Natural killer cell (primary cell): ENCODE measurements at regions not wholly inside any gene's neighbourhood (a gene's known extent, or its start where the extent isn't known, plus 50 kb on each side); places are given as distances from the start of the nearest gene placed in this dataset.

Experiments used
- ATAC-seq, 3 donors: fragments of 150-1000 bp in 2 of 3; fragments of 200-7000 bp in 1 of 3; cut with Tn5 transposase; 1 replicate in 1 of 3; 2 replicates in 2 of 3; pipeline ENCODE4 v1.10.0; 2021; ENCODE audit warnings: mild to moderate bottlenecking in 2 of 3, moderate library complexity in 2 of 3
- DNase-seq, 2 donors: peaks; one replicate each; pipeline versions ENCODE4 v3.0.0 to v3.0.0-alpha.2; 2013 to 2021; ENCODE audit warnings: mixed read lengths in 1 of 2
- H3K27ac ChIP-seq: one replicate; pipeline ENCODE4 v1.5.1; 2013; ENCODE audit warnings: mild to moderate bottlenecking, low read length
- H3K27me3 ChIP-seq: one replicate; pipeline ENCODE4 v1.6.1; 2013; ENCODE audit warnings: low read length; ENCODE audit not compliant: control insufficient read depth, insufficient read depth
- H3K36me3 ChIP-seq: one replicate; pipeline ENCODE4 v1.6.1; 2013; ENCODE audit warnings: low read length; ENCODE audit not compliant: control insufficient read depth, insufficient read depth
- H3K4me1 ChIP-seq: one replicate; pipeline ENCODE4 v1.6.1; 2013; ENCODE audit warnings: low read length; ENCODE audit not compliant: control insufficient read depth, insufficient read depth
- H3K4me3 ChIP-seq: one replicate; pipeline ENCODE4 v1.5.1; 2013; ENCODE audit warnings: low read length
- H3K9me3 ChIP-seq: one replicate; pipeline ENCODE4 v1.6.1; 2013; ENCODE audit warnings: low read length; ENCODE audit not compliant: control insufficient read depth, insufficient read depth
- H3K27ac Mint-ChIP-seq, 2 donors: one replicate each; pipeline ENCODE4 v1.8.0; 2022; ENCODE audit warnings: mild to moderate bottlenecking in 2 of 2, mixed read lengths in 2 of 2, moderate library complexity in 1 of 2
- H3K27me3 Mint-ChIP-seq, 2 donors: one replicate each; pipeline ENCODE4 v1.8.0; 2022; ENCODE audit warnings: low read depth in 2 of 2, mixed read lengths in 2 of 2
- H3K36me3 Mint-ChIP-seq: one replicate; pipeline ENCODE4 v1.8.0; 2022; ENCODE audit warnings: mixed read lengths
- H3K4me1 Mint-ChIP-seq, 2 donors: one replicate each; pipeline ENCODE4 v1.8.0; 2022; ENCODE audit warnings: mixed read lengths in 2 of 2
- H3K4me3 Mint-ChIP-seq: one replicate; pipeline ENCODE4 v1.8.0; 2022; ENCODE audit warnings: mild to moderate bottlenecking, moderate library complexity, mixed read lengths
- H3K9me3 Mint-ChIP-seq, 2 donors: one replicate each; pipeline ENCODE4 v1.8.0; 2022; ENCODE audit warnings: mixed read lengths in 2 of 2
- WGBS: methylation state at CpG from one replicate; pipeline ENCODE4 v1.1.7; 2013; ENCODE audit warnings: missing lambda C conversion rate; ENCODE audit not compliant: insufficient coverage; 5-methylcytosine and 5-hydroxymethylcytosine counted together
- intact Hi-C: fragments of 100-400 bp; cut with micrococcal nuclease; formaldehyde crosslinking; loops from one replicate; pipeline ENCODE4 v1.14.2; 2022
- TF ChIP-seq, protein P1 (sequence below): fragments of 200-600 bp; IDR thresholded peaks from one replicate; pipeline ENCODE4 v1.8.0; 2022; ENCODE audit warnings: antibody characterized with exemption

DNA sequence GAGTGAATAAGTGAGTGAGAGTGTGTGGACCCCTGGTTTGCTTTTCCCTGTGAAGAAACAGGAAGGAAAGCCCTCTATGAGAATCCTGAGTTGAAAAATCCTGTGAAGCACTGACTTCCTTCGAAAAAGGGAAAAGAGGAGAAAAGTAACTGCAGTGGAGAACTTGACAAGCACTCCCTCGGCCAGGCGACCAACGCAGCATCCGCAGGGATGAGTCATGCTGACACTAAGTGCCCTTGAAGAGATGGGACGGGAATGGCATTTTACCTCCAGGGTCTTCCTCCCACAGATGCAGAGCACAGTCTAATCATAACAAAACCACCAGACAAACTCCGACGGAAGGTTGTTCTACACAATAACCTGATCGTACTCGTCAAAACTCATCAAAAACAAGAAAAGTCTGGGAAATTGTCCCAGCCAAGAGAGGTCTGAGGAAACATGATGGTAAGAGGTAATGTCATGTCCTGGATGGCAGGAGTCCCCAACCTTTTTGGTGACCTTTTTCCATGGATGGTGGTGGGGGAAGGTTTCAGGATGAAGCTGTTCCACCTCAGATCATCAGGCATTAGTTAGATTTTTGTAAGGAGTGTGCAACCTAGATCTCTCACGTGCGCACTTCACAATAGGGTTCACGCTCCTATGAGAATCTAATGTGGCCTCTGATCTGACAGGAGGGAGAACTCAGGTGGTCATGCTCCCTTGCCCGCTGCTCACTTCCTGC, 132.2 kb upstream of the B3GAT1 start:
- DNase-seq (no peak), ATAC-seq (no peak)
- no peaks in the 10 kb centered on the region for H3K36me3 Mint-ChIP-seq
- intact Hi-C loops = no loop called here
- H3K4me3 ChIP-seq = no peak overlapping the region
- 85% methylated on average over 14 of the region's 14 CpGs for WGBS
- no peaks in the 10 kb centered on the region for H3K9me3 Mint-ChIP-seq
- no peaks in the 10 kb centered on the region for H3K4me1 ChIP-seq
- no peak overlapping the region for H3K27ac Mint-ChIP-seq
- no peaks in the 10 kb centered on the region for H3K9me3 ChIP-seq
- no peaks in the 10 kb centered on the region for H3K4me1 Mint-ChIP-seq
- no peaks in the 10 kb centered on the region for H3K36me3 ChIP-seq
- H3K27me3 ChIP-seq = no peaks in the 10 kb centered on the region
- H3K4me3 Mint-ChIP-seq = no peak overlapping the region
- TF ChIP-seq, protein P1, sequence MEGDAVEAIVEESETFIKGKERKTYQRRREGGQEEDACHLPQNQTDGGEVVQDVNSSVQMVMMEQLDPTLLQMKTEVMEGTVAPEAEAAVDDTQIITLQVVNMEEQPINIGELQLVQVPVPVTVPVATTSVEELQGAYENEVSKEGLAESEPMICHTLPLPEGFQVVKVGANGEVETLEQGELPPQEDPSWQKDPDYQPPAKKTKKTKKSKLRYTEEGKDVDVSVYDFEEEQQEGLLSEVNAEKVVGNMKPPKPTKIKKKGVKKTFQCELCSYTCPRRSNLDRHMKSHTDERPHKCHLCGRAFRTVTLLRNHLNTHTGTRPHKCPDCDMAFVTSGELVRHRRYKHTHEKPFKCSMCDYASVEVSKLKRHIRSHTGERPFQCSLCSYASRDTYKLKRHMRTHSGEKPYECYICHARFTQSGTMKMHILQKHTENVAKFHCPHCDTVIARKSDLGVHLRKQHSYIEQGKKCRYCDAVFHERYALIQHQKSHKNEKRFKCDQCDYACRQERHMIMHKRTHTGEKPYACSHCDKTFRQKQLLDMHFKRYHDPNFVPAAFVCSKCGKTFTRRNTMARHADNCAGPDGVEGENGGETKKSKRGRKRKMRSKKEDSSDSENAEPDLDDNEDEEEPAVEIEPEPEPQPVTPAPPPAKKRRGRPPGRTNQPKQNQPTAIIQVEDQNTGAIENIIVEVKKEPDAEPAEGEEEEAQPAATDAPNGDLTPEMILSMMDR = no peak
- no peak overlapping the region for H3K27ac ChIP-seq
- peaks cover 17 to 40% of the 10 kb centered on the region in 2 donors for H3K27me3 Mint-ChIP-seq

DNA sequence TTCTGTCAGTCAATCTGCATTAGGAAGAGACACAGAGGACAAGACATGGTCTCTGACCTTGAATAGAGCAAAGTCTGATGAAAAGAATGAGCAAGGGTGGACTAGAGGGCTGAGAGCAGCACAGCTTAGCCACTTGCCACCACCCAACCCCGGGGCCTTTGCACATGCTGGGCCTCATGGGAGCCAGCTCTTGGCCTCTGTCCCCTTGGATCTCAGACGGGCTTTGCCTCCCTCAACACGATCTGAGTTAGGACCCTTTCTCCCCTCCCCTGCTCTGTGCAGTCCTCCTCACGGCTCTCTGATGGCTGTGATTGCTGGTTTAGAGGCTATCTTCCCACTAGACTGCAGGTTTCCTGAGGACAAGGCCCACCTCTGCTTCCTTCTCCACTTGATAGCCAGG, 131.6 kb upstream of the B3GAT1 start:
- ATAC-seq = no peak
- H3K4me1 ChIP-seq = no peaks in the 10 kb centered on the region
- 65% methylated on average over 4 of the region's 4 CpGs for WGBS
- Mint-ChIP-seq H3K9me3 (no peaks in the 10 kb centered on the region), H3K36me3 (no peaks in the 10 kb centered on the region), H3K4me1 (no peaks in the 10 kb centered on the region), H3K4me3 (no peak overlapping the region), H3K27me3 (peaks cover 20 to 42% of the 10 kb centered on the region in 2 donors), H3K27ac (no peak overlapping the region)
- intact Hi-C loops = no loop called here
- H3K9me3 ChIP-seq = no peaks in the 10 kb centered on the region
- no peak overlapping the region for H3K4me3 ChIP-seq
- TF ChIP-seq, protein P1 = no peak
- H3K36me3 ChIP-seq = no peaks in the 10 kb centered on the region
- H3K27me3 ChIP-seq = no peaks in the 10 kb centered on the region
- H3K27ac ChIP-seq = no peak overlapping the region
- DNase-seq = peak in 1 of 2 donors; percentile 5

DNA sequence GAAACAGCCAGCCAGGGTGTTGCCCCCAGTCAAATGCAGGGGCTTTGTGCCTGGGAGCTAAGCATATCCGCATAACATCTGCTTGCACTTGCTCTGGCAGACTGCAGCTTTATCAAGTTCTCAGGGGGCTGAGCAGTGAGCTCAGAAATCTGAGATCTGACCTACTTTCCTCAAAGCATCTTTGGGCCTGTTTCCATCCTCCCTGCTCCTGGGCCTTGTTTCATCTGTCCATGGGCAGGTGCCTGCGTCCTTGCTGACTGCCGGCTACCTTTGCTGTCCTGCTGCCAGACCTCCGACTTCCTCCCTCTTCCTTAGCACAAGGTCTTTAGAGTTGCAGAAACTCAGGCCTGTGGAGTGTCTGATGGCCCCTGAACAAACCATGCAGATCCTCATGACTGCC, 131.2 kb upstream of the B3GAT1 start:
- H3K36me3 ChIP-seq = no peaks in the 10 kb centered on the region
- intact Hi-C loops = no loop called here
- TF ChIP-seq, protein P1 = no peak
- peaks cover 2% of the 10 kb centered on the region for H3K27me3 ChIP-seq
- H3K36me3 Mint-ChIP-seq = no peaks in the 10 kb centered on the region
- peaks cover 23 to 42% of the 10 kb centered on the region in 2 donors for H3K27me3 Mint-ChIP-seq
- DNase-seq (no peak), ATAC-seq (no peak)
- H3K4me1 ChIP-seq = no peaks in the 10 kb centered on the region
- no peak overlapping the region for H3K4me3 ChIP-seq
- H3K9me3 ChIP-seq = no peaks in the 10 kb centered on the region
- H3K27ac ChIP-seq = no peak overlapping the region
- no peaks in the 10 kb centered on the region for H3K9me3 Mint-ChIP-seq
- H3K4me1 Mint-ChIP-seq = no peaks in the 10 kb centered on the region
- H3K27ac Mint-ChIP-seq = no peak overlapping the region
- H3K4me3 Mint-ChIP-seq = no peak overlapping the region
- WGBS = 93% methylated on average over 4 of the region's 4 CpGs
